ENCODE measurements at regions not wholly inside any gene's neighbourhood (a gene's known extent, or its start where the extent isn't known, plus 50 kb on each side); places are given as distances from the start of the nearest gene placed in this dataset.

- no peak overlapping the region for H3K4me3 ChIP-seq (ENCODE audit: control insufficient read depth in 1 of 2, extremely low read depth in 1 of 2, low read length in 1 of 2)
- H3K36me3 Mint-ChIP-seq, result peaks cover 18% of the 10 kb centered on the region
- DNase-seq (peak in 2 of 35 experiments; percentile 0 to 13), ATAC-seq (replicated peaks in 1 of 4) (peak in 2 of 4 experiments; percentile 16 to 20)
- no peak overlapping the region for H3K27ac ChIP-seq (ENCODE audit: low read length)
- peaks cover 31 to 50% of the 10 kb centered on the region in 2 donors for H3K36me3 ChIP-seq (ENCODE audit: control insufficient read depth in 2 of 2, extremely low read depth in 1 of 2, insufficient read depth in 1 of 2, low read length in 1 of 2)
- H3K9me3 ChIP-seq, result no peaks in the 10 kb centered on the region
- ChIA-PET CTCF (interaction anchor here (0.6 to 1.0 kb wide), 2 partner anchors 72 to 320 kb away, joined by 4 read pairs; no protein-coding TSS in a partner anchor), POLR2A (no interaction called here)
- peaks cover 0 to 9% of the 10 kb centered on the region in 2 experiments for H3K4me1 ChIP-seq (ENCODE audit: control insufficient read depth in 1 of 2, extremely low read depth in 1 of 2, insufficient read depth in 2 of 2, low read length in 2 of 2)
- H3K27me3 Mint-ChIP-seq, result no peaks in the 10 kb centered on the region
- H3K9me3 Mint-ChIP-seq, result no peaks in the 10 kb centered on the region
- H3K4me1 Mint-ChIP-seq, result peaks cover 0 to 3% (median 3%) of the 10 kb centered on the region in 3 donors
- WGBS (ENCODE audit: insufficient coverage), result 91% methylated on average over 14 of the region's 16 CpGs
- H3K4me3 Mint-ChIP-seq, result no peak overlapping the region
- H3K27ac Mint-ChIP-seq, result peak overlapping the region; percentile 41 to 83
- H3K27me3 ChIP-seq (replicated peaks in 1 of 2; ENCODE audit: control insufficient read depth in 2 of 2, extremely low read depth in 1 of 2, insufficient read depth in 2 of 2, low read length in 1 of 2), result no peaks in the 10 kb centered on the region
These were observed 361.2 kb downstream of the SEC14L1 start for GRCh38 chr17:77501751-77502625.

- peaks cover 18% of the 10 kb centered on the region for H3K36me3 Mint-ChIP-seq
- Histone ChIP-seq H3K27me3 (replicated peaks in 1 of 2; ENCODE audit: control insufficient read depth in 2 of 2, extremely low read depth in 1 of 2, insufficient read depth in 2 of 2, low read length in 1 of 2) (no peaks in the 10 kb centered on the region), H3K36me3 (ENCODE audit: control insufficient read depth in 2 of 2, extremely low read depth in 1 of 2, insufficient read depth in 1 of 2, low read length in 1 of 2) (peaks cover 28 to 42% of the 10 kb centered on the region in 2 donors), H3K9me3 (no peaks in the 10 kb centered on the region), H3K4me3 (ENCODE audit: control insufficient read depth in 1 of 2, extremely low read depth in 1 of 2, low read length in 1 of 2) (no peak overlapping the region), H3K27ac (ENCODE audit: low read length) (no peak overlapping the region), H3K4me1 (ENCODE audit: control insufficient read depth in 1 of 2, extremely low read depth in 1 of 2, insufficient read depth in 2 of 2, low read length in 2 of 2) (peaks cover 0 to 9% of the 10 kb centered on the region in 2 experiments)
- no peak overlapping the region for H3K4me3 Mint-ChIP-seq
- ChIA-PET CTCF (interaction anchor here (0.5 to 0.6 kb wide), 2 partner anchors 9 to 11 kb away, joined by 3 read pairs; no protein-coding TSS in a partner anchor), POLR2A (no interaction called here)
- no peaks in the 10 kb centered on the region for H3K27me3 Mint-ChIP-seq
- WGBS (ENCODE audit: insufficient coverage), result 93% methylated on average over 13 of the region's 13 CpGs
- H3K27ac Mint-ChIP-seq, result peak overlapping the region; percentile 16 to 75
- ATAC-seq (replicated peaks in 1 of 4), result peak in 1 of 4 experiments; percentile 7
- peaks cover 0 to 3% (median 3%) of the 10 kb centered on the region in 3 donors for H3K4me1 Mint-ChIP-seq
- H3K9me3 Mint-ChIP-seq, result no peaks in the 10 kb centered on the region
- DNase-seq, result peak in 1 of 35 experiments; percentile 0
These were observed 362.0 kb downstream of the SEC14L1 start for GRCh38 chr17:77502626-77503292.

GRCh38 chr17:77503293-77503655 is 362.5 kb downstream of the SEC14L1 start:
- H3K27ac ChIP-seq (ENCODE audit: low read length), result no peak overlapping the region
- H3K4me1 Mint-ChIP-seq, result peaks cover 0 to 3% (median 3%) of the 10 kb centered on the region in 3 donors
- no peak overlapping the region for H3K4me3 Mint-ChIP-seq
- ATAC-seq (replicated peaks in 1 of 4), result no peak
- no peaks in the 10 kb centered on the region for H3K9me3 Mint-ChIP-seq
- H3K36me3 Mint-ChIP-seq, result peaks cover 18% of the 10 kb centered on the region
- no peaks in the 10 kb centered on the region for H3K9me3 ChIP-seq
- ChIA-PET POLR2A (no interaction called here), CTCF (interaction anchor here (0.5 to 0.6 kb wide), 2 partner anchors 9 to 12 kb away, joined by 3 read pairs; no protein-coding TSS in a partner anchor)
- DNase-seq, result no peak
- H3K4me3 ChIP-seq (ENCODE audit: control insufficient read depth in 1 of 2, extremely low read depth in 1 of 2, low read length in 1 of 2), result no peak overlapping the region
- H3K27ac Mint-ChIP-seq, result no peak overlapping the region
- H3K4me1 ChIP-seq (ENCODE audit: control insufficient read depth in 1 of 2, extremely low read depth in 1 of 2, insufficient read depth in 2 of 2, low read length in 2 of 2), result peaks cover 0 to 9% of the 10 kb centered on the region in 2 experiments
- peaks cover 24 to 37% of the 10 kb centered on the region in 2 donors for H3K36me3 ChIP-seq (ENCODE audit: control insufficient read depth in 2 of 2, extremely low read depth in 1 of 2, insufficient read depth in 1 of 2, low read length in 1 of 2)
- no peaks in the 10 kb centered on the region for H3K27me3 Mint-ChIP-seq
- WGBS (ENCODE audit: insufficient coverage), result 96% methylated on average over 4 of the region's 7 CpGs
- H3K27me3 ChIP-seq (replicated peaks in 1 of 2; ENCODE audit: control insufficient read depth in 2 of 2, extremely low read depth in 1 of 2, insufficient read depth in 2 of 2, low read length in 1 of 2), result no peaks in the 10 kb centered on the region

- peaks cover 0 to 7% of the 10 kb centered on the region in 2 experiments for H3K4me1 ChIP-seq (ENCODE audit: control insufficient read depth in 1 of 2, extremely low read depth in 1 of 2, insufficient read depth in 2 of 2, low read length in 2 of 2)
- Mint-ChIP-seq H3K9me3 (no peaks in the 10 kb centered on the region), H3K4me3 (no peak overlapping the region), H3K4me1 (peaks cover 0 to 3% (median 3%) of the 10 kb centered on the region in 3 donors), H3K27me3 (no peaks in the 10 kb centered on the region), H3K27ac (peak overlapping the region; percentile 66 to 69), H3K36me3 (peaks cover 18% of the 10 kb centered on the region)
- H3K9me3 ChIP-seq, result no peaks in the 10 kb centered on the region
- H3K36me3 ChIP-seq (ENCODE audit: control insufficient read depth in 2 of 2, extremely low read depth in 1 of 2, insufficient read depth in 1 of 2, low read length in 1 of 2), result peaks cover 20 to 30% of the 10 kb centered on the region in 2 donors
- 93% methylated on average over 8 of the region's 18 CpGs for WGBS (ENCODE audit: insufficient coverage)
- DNase-seq, result no peak
- ChIA-PET POLR2A (no interaction called here), CTCF (no interaction called here)
- no peak overlapping the region for H3K4me3 ChIP-seq (ENCODE audit: control insufficient read depth in 1 of 2, extremely low read depth in 1 of 2, low read length in 1 of 2)
- H3K27ac ChIP-seq (ENCODE audit: low read length), result no peak overlapping the region
- no peak for ATAC-seq (replicated peaks in 1 of 4)
- no peaks in the 10 kb centered on the region for H3K27me3 ChIP-seq (replicated peaks in 1 of 2; ENCODE audit: control insufficient read depth in 2 of 2, extremely low read depth in 1 of 2, insufficient read depth in 2 of 2, low read length in 1 of 2)
These were observed 363.3 kb downstream of the SEC14L1 start for GRCh38 chr17:77503916-77504651.

- H3K9me3 ChIP-seq, result no peaks in the 10 kb centered on the region
- ChIA-PET CTCF (no interaction called here), POLR2A (no interaction called here)
- DNase-seq, result no peak
- Mint-ChIP-seq H3K4me3 (no peak overlapping the region), H3K9me3 (no peaks in the 10 kb centered on the region), H3K27me3 (no peaks in the 10 kb centered on the region), H3K4me1 (peaks cover 0 to 3% (median 0%) of the 10 kb centered on the region in 3 donors), H3K27ac (no peak overlapping the region), H3K36me3 (peaks cover 12% of the 10 kb centered on the region)
- H3K27me3 ChIP-seq (replicated peaks in 1 of 2; ENCODE audit: control insufficient read depth in 2 of 2, extremely low read depth in 1 of 2, insufficient read depth in 2 of 2, low read length in 1 of 2), result no peaks in the 10 kb centered on the region
- H3K4me3 ChIP-seq (ENCODE audit: control insufficient read depth in 1 of 2, extremely low read depth in 1 of 2, low read length in 1 of 2), result no peak overlapping the region
- H3K4me1 ChIP-seq (ENCODE audit: control insufficient read depth in 1 of 2, extremely low read depth in 1 of 2, insufficient read depth in 2 of 2, low read length in 2 of 2), result peaks cover 0 to 2% of the 10 kb centered on the region in 2 experiments
- peaks cover 15 to 23% of the 10 kb centered on the region in 2 donors for H3K36me3 ChIP-seq (ENCODE audit: control insufficient read depth in 2 of 2, extremely low read depth in 1 of 2, insufficient read depth in 1 of 2, low read length in 1 of 2)
- 85% methylated on average over 3 of the region's 9 CpGs for WGBS (ENCODE audit: insufficient coverage)
- no peak for ATAC-seq (replicated peaks in 1 of 4)
- no peak overlapping the region for H3K27ac ChIP-seq (ENCODE audit: low read length)
These were observed 363.9 kb downstream of the SEC14L1 start for GRCh38 chr17:77504652-77505155.

- ChIA-PET CTCF (interaction anchor here in 1 of 2 donors (0.6 kb wide), 1 partner anchor 525 kb away, joined by 6 read pairs; no protein-coding TSS in a partner anchor), POLR2A (no interaction called here)
- no peak overlapping the region for H3K27ac Mint-ChIP-seq
- ATAC-seq (replicated peaks in 1 of 4) (no peak), DNase-seq (no peak)
- Histone ChIP-seq H3K4me3 (ENCODE audit: control insufficient read depth in 1 of 2, extremely low read depth in 1 of 2, low read length in 1 of 2) (no peak overlapping the region), H3K27ac (ENCODE audit: low read length) (no peak overlapping the region), H3K9me3 (no peaks in the 10 kb centered on the region), H3K27me3 (replicated peaks in 1 of 2; ENCODE audit: control insufficient read depth in 2 of 2, extremely low read depth in 1 of 2, insufficient read depth in 2 of 2, low read length in 1 of 2) (no peaks in the 10 kb centered on the region), H3K4me1 (ENCODE audit: control insufficient read depth in 1 of 2, extremely low read depth in 1 of 2, insufficient read depth in 2 of 2, low read length in 2 of 2) (peaks cover 0 to 2% of the 10 kb centered on the region in 2 experiments), H3K36me3 (ENCODE audit: control insufficient read depth in 2 of 2, extremely low read depth in 1 of 2, insufficient read depth in 1 of 2, low read length in 1 of 2) (peaks cover 13 to 18% of the 10 kb centered on the region in 2 donors)
- H3K27me3 Mint-ChIP-seq, result no peaks in the 10 kb centered on the region
- no peak overlapping the region for H3K4me3 Mint-ChIP-seq
- peaks cover 0 to 3% (median 0%) of the 10 kb centered on the region in 3 donors for H3K4me1 Mint-ChIP-seq
- WGBS (ENCODE audit: insufficient coverage), result 86% methylated on average over 7 of the region's 12 CpGs
- peaks cover 8% of the 10 kb centered on the region for H3K36me3 Mint-ChIP-seq
- no peaks in the 10 kb centered on the region for H3K9me3 Mint-ChIP-seq
These were observed 364.4 kb downstream of the SEC14L1 start for GRCh38 chr17:77505181-77505639.
